Left ventricle myocardium inferior (tissue), 1 donor: ENCODE measurements at regions not wholly inside any gene's neighbourhood (a gene's known extent, or its start where the extent isn't known, plus 50 kb on each side); places are given as distances from the start of the nearest gene placed in this dataset.

Experiments
- DNase-seq: peaks from one replicate; pipeline ENCODE4 v3.0.0-alpha.2; 2020
- H3K27ac ChIP-seq: fragments of 200-600 bp; replicated peaks from 2 replicates; pipeline ENCODE4 v1.8.0; 2021
- H3K27me3 ChIP-seq: fragments of 200-600 bp; 2 replicates; pipeline ENCODE4 v1.8.0; 2021; ENCODE audit warnings: low read depth
- H3K36me3 ChIP-seq: fragments of 200-600 bp; 2 replicates; pipeline ENCODE4 v1.8.0; 2021
- H3K4me1 ChIP-seq: fragments of 200-600 bp; 2 replicates; pipeline ENCODE4 v1.8.0; 2021
- H3K4me3 ChIP-seq: fragments of 200-600 bp; 2 replicates; pipeline ENCODE4 v1.8.0; 2021; ENCODE audit warnings: mild to moderate bottlenecking, moderate library complexity
- H3K9me3 ChIP-seq: fragments of 200-600 bp; replicated peaks from 2 replicates; pipeline ENCODE4 v1.8.0; 2021
- intact Hi-C: fragments of 100-400 bp; cut with micrococcal nuclease; formaldehyde crosslinking; loops from one replicate; pipeline ENCODE4 v1.11.0; 2022
- TF ChIP-seq, protein P1 (sequence below): fragments of 200-600 bp; IDR thresholded peaks from 2 replicates; pipeline ENCODE4 v1.8.0; 2021; ENCODE audit warnings: antibody characterized with exemption, mild to moderate bottlenecking, borderline replicate concordance
- donor health status: DM: no; HTN: yes; CAD: no; lungs with severe emphysema.

DNA sequence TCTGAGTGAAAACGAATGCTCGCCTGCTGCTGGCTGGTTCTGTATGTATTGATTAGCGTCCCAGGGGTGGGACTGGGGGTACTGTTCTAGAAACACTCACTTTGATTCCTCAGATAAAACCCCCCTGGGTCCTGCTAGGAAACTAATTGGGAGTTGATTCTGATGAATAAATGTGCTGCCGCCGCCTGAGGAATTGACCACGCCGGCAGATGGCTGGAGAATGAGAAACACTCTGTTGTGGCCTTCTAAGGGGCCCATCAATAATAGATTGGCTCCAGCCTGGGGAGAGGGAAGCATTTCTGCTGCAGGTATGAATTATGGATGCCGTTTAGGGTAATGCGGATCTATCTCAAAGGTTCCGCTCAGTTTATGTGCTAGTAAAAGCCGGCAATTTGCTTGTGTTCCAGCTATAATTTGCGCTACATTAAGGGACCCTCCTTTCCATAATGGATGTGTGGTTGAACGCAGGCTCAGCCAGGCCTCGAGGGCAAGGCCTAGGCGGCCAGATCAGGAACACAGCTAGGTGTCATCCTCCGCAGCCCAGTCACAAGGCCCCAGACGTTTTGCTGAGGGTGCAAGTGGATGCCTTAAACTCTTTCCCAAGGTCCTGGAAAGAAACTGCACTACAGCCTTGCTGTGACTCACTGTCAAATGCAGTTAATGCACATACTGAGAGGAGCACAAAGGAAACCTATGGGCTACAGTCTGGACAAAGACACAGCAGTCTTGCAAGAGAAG, 132.2 kb upstream of the HS3ST2 start:
- DNase-seq = no peak
- TF ChIP-seq, protein P1, sequence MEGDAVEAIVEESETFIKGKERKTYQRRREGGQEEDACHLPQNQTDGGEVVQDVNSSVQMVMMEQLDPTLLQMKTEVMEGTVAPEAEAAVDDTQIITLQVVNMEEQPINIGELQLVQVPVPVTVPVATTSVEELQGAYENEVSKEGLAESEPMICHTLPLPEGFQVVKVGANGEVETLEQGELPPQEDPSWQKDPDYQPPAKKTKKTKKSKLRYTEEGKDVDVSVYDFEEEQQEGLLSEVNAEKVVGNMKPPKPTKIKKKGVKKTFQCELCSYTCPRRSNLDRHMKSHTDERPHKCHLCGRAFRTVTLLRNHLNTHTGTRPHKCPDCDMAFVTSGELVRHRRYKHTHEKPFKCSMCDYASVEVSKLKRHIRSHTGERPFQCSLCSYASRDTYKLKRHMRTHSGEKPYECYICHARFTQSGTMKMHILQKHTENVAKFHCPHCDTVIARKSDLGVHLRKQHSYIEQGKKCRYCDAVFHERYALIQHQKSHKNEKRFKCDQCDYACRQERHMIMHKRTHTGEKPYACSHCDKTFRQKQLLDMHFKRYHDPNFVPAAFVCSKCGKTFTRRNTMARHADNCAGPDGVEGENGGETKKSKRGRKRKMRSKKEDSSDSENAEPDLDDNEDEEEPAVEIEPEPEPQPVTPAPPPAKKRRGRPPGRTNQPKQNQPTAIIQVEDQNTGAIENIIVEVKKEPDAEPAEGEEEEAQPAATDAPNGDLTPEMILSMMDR = no peak
- Histone ChIP-seq H3K36me3 (no peaks in the 10 kb centered on the region), H3K27ac (no peak overlapping the region), H3K4me1 (peaks cover 28% of the 10 kb centered on the region), H3K4me3 (no peak overlapping the region), H3K9me3 (peaks cover 9% of the 10 kb centered on the region), H3K27me3 (peaks cover 39% of the 10 kb centered on the region)
- intact Hi-C loops = no loop called here

DNA sequence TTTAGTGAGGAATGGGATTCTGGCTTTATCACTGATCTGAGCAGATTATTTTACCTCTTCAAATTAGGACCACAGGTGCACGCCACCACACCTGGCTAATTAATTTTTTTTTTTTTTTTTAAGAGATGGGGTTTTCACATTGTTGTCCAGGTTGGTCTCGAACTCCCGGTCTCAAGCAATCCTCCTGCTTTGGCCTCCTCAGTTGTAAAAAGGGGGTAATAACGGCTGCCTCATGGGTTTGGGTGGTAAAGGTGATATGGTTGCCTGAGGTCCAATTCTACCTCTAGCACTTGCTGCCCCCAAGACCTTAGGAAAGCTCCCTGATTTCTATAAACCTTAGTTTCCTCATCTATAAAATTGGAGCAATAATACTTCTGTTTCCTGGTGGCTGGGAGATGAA, 130.7 kb upstream of the HS3ST2 start:
- H3K27me3 ChIP-seq = peaks cover 24% of the 10 kb centered on the region
- peaks cover 28% of the 10 kb centered on the region for H3K4me1 ChIP-seq
- peak overlapping the region; percentile 63 for H3K27ac ChIP-seq
- intact Hi-C loops = no loop called here
- H3K9me3 ChIP-seq = peaks cover 22% of the 10 kb centered on the region
- no peak for DNase-seq
- H3K36me3 ChIP-seq = no peaks in the 10 kb centered on the region
- no peak overlapping the region for H3K4me3 ChIP-seq
- TF ChIP-seq, protein P1 = no peak

DNA sequence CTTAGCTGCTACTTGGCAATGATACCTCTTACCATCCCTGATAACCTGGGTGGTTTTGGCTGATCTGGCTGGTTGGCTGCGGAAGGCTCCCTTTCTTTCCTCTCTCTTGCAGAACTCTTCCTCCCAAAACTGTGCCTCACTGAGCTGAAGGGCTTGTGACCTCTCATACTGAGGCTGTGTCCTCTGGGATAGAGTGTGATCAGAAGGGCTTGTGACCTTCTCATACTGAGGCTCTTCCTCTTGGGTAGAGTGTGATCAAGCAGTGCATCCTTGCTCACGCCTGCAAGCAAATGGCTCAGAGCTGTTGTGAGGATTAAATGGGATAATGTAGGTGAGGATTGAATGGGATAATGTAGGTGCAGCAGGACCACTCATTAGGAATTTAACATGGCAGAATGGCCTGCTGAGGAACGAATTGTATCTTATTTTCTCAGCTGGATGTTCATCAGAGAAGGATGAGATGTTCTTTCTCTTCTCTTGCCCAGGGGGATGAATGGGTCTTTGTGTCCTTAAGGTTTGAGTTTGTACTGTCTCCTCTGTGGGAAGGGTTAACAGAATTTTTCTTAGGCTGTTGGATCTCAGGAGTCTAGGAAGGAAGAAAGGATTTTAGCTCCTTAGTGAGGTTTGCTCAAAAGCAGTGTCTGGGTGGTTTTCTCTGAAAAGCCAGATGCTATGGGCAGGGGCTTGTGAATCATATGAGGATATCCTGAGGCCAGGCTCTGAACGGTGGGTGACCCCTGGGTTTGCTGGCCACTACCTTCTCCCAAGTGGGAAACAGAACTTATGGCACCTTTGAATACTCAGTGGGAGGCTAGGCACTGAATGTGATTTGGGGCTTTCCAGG, 130.0 kb upstream of the HS3ST2 start:
- intact Hi-C loops = no loop called here
- Histone ChIP-seq H3K4me3 (no peak overlapping the region), H3K4me1 (peaks cover 28% of the 10 kb centered on the region), H3K27ac (peak overlapping the region; percentile 63), H3K36me3 (no peaks in the 10 kb centered on the region), H3K9me3 (peaks cover 20% of the 10 kb centered on the region), H3K27me3 (peaks cover 21% of the 10 kb centered on the region)
- TF ChIP-seq, protein P1 = no peak
- no peak for DNase-seq

DNA sequence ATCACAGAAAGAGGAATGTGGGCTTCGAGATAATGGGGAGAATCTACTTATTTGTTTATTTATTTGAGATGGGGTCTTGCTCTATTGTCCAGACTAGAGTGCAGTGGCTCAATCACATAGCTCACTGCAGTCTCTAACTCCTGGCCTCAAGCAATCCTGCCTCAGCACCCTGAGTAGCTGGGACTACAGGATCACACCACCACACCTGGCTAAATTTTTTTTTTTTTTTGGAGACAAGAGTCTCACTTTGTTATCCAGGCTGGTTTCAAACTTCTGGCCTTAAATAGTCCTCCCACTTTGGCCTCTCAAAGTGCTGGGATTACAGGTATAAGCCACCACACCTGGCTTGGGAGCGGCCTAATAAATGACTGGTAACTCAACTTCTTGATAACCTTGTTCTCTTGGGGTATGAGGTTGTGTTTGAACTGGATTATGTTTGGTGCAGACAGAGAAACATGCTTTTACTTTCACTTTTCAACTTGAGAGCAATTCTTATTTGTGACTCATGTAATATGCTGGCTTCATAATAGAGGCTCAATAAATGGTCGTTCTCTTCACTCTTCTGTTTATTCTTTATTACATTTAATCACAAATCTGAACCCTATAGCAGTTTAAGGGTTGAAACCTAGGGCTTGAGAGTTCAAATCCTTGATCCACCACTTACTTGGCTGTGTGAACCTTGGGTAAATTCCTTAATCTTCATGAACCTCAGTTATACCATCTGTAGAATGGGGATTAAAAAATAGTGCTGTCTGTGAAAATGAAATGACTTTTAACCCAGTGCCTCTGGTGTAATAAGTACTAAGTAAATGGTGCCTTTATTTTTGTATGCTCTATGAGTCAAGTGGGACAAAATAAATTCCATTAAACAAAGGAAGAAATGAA, 129.1 kb upstream of the HS3ST2 start:
- TF ChIP-seq, protein P1 = no peak
- intact Hi-C loops = no loop called here
- H3K9me3 ChIP-seq = peaks cover 27% of the 10 kb centered on the region
- no peak for DNase-seq
- no peak overlapping the region for H3K4me3 ChIP-seq
- peaks cover 18% of the 10 kb centered on the region for H3K27me3 ChIP-seq
- H3K36me3 ChIP-seq = no peaks in the 10 kb centered on the region
- peaks cover 28% of the 10 kb centered on the region for H3K4me1 ChIP-seq
- H3K27ac ChIP-seq = peak overlapping the region; percentile 63

DNA sequence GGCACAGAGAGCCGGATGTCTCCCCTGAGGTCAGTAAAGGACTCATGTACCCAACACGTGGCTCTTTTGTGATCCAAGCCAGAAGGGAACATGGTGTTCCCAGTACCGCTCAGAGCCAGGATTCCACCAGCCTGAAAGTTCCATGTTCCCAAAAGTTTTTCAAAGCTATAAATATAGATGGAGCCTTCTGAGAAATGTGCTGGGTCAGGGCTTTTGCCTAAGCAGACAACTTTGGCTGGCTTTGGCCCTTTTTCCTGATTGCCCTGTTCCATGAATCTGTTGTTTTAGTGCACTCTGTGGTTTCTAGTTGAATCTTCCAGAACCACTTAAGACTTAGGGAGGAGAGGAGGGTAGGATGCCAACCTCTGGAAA, 128.5 kb upstream of the HS3ST2 start:
- Histone ChIP-seq H3K9me3 (peaks cover 32% of the 10 kb centered on the region), H3K27ac (peak overlapping the region; percentile 63), H3K27me3 (peaks cover 11% of the 10 kb centered on the region), H3K36me3 (no peaks in the 10 kb centered on the region), H3K4me3 (no peak overlapping the region), H3K4me1 (peaks cover 28% of the 10 kb centered on the region)
- intact Hi-C loops = no loop called here
- TF ChIP-seq, protein P1 = no peak
- DNase-seq = peak; percentile 46
